Sigmoid colon (tissue), 4 donors: ENCODE measurements at regions not wholly inside any gene's neighbourhood (a gene's known extent, or its start where the extent isn't known, plus 50 kb on each side); places are given as distances from the start of the nearest gene placed in this dataset.

ENCODE experiments used
- EP300 ChIP-seq, 4 donors: sonication (generic); formaldehyde crosslinking; IDR thresholded peaks; one replicate each; pipeline ENCODE4 v1.6.1; 2017; ENCODE audit warnings: antibody characterized with exemption in 4 of 4
- POLR2A ChIP-seq, 2 donors: fragments of 450-650 bp; IDR thresholded peaks; one replicate each; pipeline ENCODE4 v1.6.1; 2016; ENCODE audit warnings: antibody characterized with exemption in 2 of 2, mild to moderate bottlenecking in 2 of 2, moderate library complexity in 2 of 2
- TF ChIP-seq, protein P1 (sequence below), 4 experiments: fragments of 450-650 bp in 3 of 4; fragments of 200-600 bp in 1 of 4; IDR thresholded peaks; one replicate each; pipeline ENCODE4 v1.5.1; 2016 to 2019; ENCODE audit warnings: antibody characterized with exemption in 4 of 4, mild to moderate bottlenecking in 3 of 4, moderate library complexity in 2 of 4

DNA sequence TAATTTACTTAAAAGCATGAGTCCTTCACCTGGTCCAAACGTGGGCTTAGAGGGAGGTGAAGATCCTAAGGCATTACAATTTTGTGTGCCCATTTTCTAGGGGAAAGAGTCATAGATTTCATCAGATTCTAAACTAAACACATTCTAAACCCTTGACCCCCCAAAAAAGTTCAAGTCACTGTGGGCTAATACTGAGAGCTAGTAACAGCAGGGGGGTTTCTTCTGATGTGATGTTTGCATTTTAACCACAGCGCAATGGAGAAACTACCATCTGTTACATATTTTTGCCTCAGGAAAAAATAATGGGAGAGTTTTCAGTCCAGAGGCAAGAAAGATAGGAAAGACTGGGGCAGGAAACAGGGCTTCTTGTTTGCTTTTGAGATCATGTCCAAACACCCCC is 110.8 kb upstream of the SLC1A3 start:
- no peak for TF ChIP-seq EP300 (IDR thresholded peaks at IDR 0.05)
- TF ChIP-seq, protein P1, sequence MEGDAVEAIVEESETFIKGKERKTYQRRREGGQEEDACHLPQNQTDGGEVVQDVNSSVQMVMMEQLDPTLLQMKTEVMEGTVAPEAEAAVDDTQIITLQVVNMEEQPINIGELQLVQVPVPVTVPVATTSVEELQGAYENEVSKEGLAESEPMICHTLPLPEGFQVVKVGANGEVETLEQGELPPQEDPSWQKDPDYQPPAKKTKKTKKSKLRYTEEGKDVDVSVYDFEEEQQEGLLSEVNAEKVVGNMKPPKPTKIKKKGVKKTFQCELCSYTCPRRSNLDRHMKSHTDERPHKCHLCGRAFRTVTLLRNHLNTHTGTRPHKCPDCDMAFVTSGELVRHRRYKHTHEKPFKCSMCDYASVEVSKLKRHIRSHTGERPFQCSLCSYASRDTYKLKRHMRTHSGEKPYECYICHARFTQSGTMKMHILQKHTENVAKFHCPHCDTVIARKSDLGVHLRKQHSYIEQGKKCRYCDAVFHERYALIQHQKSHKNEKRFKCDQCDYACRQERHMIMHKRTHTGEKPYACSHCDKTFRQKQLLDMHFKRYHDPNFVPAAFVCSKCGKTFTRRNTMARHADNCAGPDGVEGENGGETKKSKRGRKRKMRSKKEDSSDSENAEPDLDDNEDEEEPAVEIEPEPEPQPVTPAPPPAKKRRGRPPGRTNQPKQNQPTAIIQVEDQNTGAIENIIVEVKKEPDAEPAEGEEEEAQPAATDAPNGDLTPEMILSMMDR (IDR thresholded peaks at IDR 0.05) = no peak
- TF ChIP-seq POLR2A (IDR thresholded peaks at IDR 0.05) = no peak
